ENCODE measurements at regions not wholly inside any gene's neighbourhood (a gene's known extent, or its start where the extent isn't known, plus 50 kb on each side); places are given as distances from the start of the nearest gene placed in this dataset.

DNA sequence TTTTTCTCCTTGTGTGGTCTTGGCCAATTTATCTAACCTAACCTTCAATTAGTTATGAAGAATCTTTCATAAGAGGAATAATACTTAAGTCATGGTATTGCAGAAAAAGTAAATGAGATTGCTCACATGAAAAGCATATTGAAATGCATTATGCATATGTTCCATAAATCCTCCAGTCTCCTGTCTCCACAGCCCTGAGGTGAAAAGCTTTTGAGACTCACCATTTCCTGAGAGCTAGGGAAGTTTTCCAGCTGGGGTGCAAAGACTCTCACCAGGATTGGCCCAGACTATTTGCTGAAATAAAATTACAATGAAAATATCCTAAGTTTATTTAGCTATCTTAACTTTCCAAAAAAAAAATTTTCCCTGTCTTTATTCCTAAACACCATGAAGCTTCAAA, 723.8 kb upstream of the FLRT2 start:
- TF ChIP-seq, protein P1, sequence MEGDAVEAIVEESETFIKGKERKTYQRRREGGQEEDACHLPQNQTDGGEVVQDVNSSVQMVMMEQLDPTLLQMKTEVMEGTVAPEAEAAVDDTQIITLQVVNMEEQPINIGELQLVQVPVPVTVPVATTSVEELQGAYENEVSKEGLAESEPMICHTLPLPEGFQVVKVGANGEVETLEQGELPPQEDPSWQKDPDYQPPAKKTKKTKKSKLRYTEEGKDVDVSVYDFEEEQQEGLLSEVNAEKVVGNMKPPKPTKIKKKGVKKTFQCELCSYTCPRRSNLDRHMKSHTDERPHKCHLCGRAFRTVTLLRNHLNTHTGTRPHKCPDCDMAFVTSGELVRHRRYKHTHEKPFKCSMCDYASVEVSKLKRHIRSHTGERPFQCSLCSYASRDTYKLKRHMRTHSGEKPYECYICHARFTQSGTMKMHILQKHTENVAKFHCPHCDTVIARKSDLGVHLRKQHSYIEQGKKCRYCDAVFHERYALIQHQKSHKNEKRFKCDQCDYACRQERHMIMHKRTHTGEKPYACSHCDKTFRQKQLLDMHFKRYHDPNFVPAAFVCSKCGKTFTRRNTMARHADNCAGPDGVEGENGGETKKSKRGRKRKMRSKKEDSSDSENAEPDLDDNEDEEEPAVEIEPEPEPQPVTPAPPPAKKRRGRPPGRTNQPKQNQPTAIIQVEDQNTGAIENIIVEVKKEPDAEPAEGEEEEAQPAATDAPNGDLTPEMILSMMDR (conservative IDR thresholded peaks at IDR 0.05; ENCODE audit: low read length), result no peak
- TF ChIP-seq EZH2phosphoT487 (IDR thresholded peaks at IDR 0.05; ENCODE audit: borderline replicate concordance, low read depth, low read length), result no peak

All from OCI-LY7 (cell line).